Thymus (tissue), 11 donors: ENCODE measurements at regions not wholly inside any gene's neighbourhood (a gene's known extent, or its start where the extent isn't known, plus 50 kb on each side); places are given as distances from the start of the nearest gene placed in this dataset.
"Not testable (repeated sequence)": the region's sequence is repeated elsewhere in the genome, so short reads cannot be mapped to it uniquely, and the experiment has no call there.

Experiments used
- DNase-seq, 9 donors: peaks; one replicate each; pipeline ENCODE4 v3.0.0-alpha.2; 2013; ENCODE audit warnings: low spot score in 9 of 9, low read depth in 6 of 9, missing footprints in 1 of 9
- H3K27ac ChIP-seq, 2 donors: one replicate each; pipeline ENCODE4 v1.5.1; 2013; ENCODE audit warnings: control low read depth in 1 of 2, low read depth in 1 of 2, low read length in 1 of 2, mild to moderate bottlenecking in 1 of 2, moderate library complexity in 1 of 2
- H3K27me3 ChIP-seq, 2 donors: one replicate each; pipeline ENCODE4 v1.5.1; 2013; ENCODE audit warnings: low read length in 1 of 2; ENCODE audit not compliant: control insufficient read depth in 2 of 2, insufficient read depth in 1 of 2
- H3K36me3 ChIP-seq, 2 donors: one replicate each; pipeline ENCODE4 v1.5.1; 2013; ENCODE audit warnings: low read length in 1 of 2, mild to moderate bottlenecking in 1 of 2, moderate library complexity in 1 of 2; ENCODE audit not compliant: control insufficient read depth in 2 of 2, insufficient read depth in 2 of 2
- H3K4me1 ChIP-seq, 2 donors: one replicate each; pipeline ENCODE4 v1.5.1; 2013; ENCODE audit warnings: low read length in 2 of 2; ENCODE audit not compliant: control insufficient read depth in 2 of 2, insufficient read depth in 2 of 2
- H3K4me3 ChIP-seq, 2 donors: one replicate each; pipeline ENCODE4 v1.5.1; 2013; ENCODE audit warnings: low read length in 2 of 2, control low read depth in 1 of 2, mild to moderate bottlenecking in 1 of 2
- H3K9me3 ChIP-seq, 2 donors: one replicate each; pipeline ENCODE4 v1.5.1; 2013; ENCODE audit warnings: low read length in 1 of 2, mild to moderate bottlenecking in 1 of 2; ENCODE audit not compliant: control insufficient read depth in 2 of 2, insufficient read depth in 1 of 2
- WGBS: extraction: QIAGEN DNeasy Blood & Tissue Kit; methylation state at CpG from one replicate; pipeline ENCODE4 v1.1.7; 2013; 5-methylcytosine and 5-hydroxymethylcytosine counted together
- donor health status: healthy.

DNA sequence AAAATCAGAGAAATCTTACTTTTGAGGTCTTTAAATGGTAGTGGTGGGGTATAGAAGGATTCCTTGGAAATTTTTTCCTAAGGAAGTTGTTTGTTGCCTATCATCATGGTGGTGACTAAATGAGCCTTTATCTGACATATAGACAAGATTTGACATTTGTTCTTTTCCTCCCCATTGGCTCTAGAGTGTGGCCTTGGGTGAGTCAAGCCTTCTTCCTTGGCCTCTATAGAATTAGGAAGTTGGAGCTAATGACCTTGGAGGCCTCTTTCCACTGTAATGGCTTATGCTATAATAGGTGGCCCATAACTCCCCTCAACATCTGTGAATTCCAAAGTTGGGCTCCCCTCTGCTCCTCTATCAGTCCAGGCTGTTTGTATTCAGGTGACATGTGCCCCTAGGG lies 79.1 kb upstream of the HNF1B start:
- Histone ChIP-seq H3K4me1 (peaks cover 0 to 6% of the 10 kb centered on the region in 2 donors), H3K36me3 (no peaks in the 10 kb centered on the region), H3K27me3 (no peaks in the 10 kb centered on the region), H3K4me3 (no peak overlapping the region), H3K27ac (no peak overlapping the region), H3K9me3 (no peaks in the 10 kb centered on the region)
- no peak for DNase-seq

DNA sequence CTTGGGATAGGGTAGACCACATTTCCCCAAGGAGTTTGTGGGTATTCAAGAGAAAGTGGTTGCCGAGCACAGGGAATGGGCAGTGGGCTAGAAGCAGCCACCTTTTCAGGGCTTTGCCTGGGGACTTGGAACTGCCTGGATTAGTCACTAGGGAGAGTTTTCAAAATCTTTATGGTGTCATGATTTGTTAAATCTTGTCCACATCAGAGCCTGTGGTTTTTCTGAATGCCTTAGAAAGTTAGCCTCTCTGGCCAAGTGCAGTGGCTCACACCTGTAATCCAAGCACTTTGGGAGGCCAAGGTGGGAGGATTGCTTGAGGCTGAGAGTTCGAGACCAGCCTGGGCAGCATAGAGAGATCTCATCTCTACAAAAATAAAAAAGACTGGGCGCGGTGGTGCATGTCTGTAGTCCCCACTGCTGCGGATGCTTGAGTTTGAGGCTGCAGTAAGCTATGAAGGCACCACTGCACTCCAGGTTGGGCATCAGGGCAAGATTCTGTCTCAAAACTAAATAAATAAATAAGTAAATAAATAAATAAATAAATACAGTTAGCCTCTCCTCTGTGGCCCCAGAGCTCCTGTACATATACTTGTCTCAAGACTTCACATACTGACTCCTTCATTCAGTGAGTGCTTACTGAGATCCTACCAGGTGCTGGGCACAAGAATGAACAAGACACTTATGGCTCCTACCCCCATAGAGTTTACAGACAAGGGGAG lies 76.3 kb upstream of the HNF1B start:
- Histone ChIP-seq H3K27me3 (no peaks in the 10 kb centered on the region), H3K9me3 (no peaks in the 10 kb centered on the region), H3K4me3 (no peak overlapping the region), H3K36me3 (no peaks in the 10 kb centered on the region), H3K4me1 (no peaks in the 10 kb centered on the region), H3K27ac (no peak overlapping the region)
- WGBS: 97% methylated on average over 5 of the region's 5 CpGs
- no peak for DNase-seq

DNA sequence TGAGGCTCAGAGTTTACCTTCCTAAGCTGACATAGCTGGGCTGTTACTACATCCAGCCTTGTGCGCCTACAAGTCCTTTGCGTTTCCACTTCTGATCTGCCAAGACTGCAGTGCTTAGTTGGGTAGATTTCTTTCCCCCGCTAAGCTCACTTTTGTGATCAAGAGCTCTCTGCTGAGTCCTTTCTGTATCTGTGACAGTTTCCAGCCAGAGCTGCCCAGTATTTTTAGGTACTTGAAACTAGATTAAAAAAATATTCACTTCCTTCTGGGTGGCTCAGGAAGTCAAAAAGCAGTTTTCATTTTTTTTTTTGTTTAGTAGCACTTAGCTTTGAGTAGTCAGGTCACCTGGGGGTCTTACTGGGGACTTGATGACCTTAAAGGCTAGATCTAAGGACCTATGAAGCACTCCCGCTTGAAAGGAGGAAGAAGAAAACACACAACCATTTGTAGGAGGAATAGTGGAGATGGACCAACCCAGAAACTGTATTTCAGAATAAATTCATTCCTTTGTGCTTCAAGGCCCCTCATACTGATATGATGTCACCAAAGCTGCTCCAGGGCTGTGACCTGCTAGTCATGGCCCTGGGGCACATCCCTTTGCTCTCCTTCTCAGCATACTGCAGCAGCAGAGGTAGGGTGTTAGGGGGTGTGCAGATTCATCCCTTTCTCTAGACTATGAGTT lies 75.6 kb upstream of the HNF1B start:
- no peak overlapping the region for H3K27ac ChIP-seq
- no peaks in the 10 kb centered on the region for H3K36me3 ChIP-seq
- H3K9me3 ChIP-seq: no peaks in the 10 kb centered on the region
- no peak overlapping the region for H3K4me3 ChIP-seq
- WGBS: 65% methylated on average over 4 of the region's 4 CpGs
- no peak for DNase-seq
- H3K4me1 ChIP-seq: no peaks in the 10 kb centered on the region
- no peaks in the 10 kb centered on the region for H3K27me3 ChIP-seq

DNA sequence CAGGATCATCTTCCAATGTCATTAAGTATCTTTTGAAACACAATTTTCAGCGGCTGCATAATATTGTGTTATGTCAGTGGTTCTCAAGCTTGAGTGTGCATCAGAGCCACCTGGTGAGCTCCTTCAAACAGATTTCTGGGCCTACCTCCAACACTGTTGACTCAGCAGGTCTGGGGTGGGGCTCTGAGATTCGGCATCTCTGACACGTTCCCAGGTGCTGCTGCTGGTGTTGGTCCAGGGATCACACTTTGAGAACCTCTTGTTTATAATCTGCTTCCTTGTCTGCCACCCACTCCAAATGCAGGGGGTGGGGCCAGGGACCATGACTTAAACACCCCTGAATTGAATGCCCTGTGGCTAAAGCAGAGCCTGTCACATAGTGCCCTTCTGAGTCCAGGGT lies 73.8 kb upstream of the HNF1B start:
- Histone ChIP-seq H3K9me3 (no peaks in the 10 kb centered on the region), H3K27ac (no peak overlapping the region), H3K4me1 (no peaks in the 10 kb centered on the region), H3K4me3 (no peak overlapping the region), H3K36me3 (no peaks in the 10 kb centered on the region), H3K27me3 (no peaks in the 10 kb centered on the region)
- no peak for DNase-seq
- WGBS: 59% methylated on average over 3 of the region's 3 CpGs

DNA sequence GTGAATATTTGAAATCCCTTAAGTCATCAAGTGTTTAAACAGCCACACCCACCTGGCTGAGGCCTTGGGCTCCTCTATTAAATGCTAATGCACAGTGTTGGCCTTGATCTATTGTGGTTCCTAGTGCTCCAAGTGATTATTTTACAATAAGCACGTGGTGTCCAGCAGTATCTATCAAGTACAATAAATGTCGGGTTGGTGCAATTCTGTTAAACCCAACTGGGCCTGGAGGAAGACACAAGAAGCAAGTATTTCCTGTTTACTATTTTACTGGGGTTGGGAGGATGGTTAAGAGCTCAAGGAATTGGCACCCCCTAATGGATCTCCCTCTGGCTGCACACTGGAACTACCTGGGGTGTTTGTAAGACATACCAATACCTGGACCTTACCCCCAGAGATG lies 72.1 kb upstream of the HNF1B start:
- H3K36me3 ChIP-seq: no peaks in the 10 kb centered on the region
- H3K27ac ChIP-seq: no peak overlapping the region
- no peak for DNase-seq
- WGBS: 18% methylated on average over 2 of the region's 2 CpGs
- H3K4me1 ChIP-seq: no peaks in the 10 kb centered on the region
- no peak overlapping the region for H3K4me3 ChIP-seq
- no peaks in the 10 kb centered on the region for H3K9me3 ChIP-seq
- H3K27me3 ChIP-seq: no peaks in the 10 kb centered on the region

DNA sequence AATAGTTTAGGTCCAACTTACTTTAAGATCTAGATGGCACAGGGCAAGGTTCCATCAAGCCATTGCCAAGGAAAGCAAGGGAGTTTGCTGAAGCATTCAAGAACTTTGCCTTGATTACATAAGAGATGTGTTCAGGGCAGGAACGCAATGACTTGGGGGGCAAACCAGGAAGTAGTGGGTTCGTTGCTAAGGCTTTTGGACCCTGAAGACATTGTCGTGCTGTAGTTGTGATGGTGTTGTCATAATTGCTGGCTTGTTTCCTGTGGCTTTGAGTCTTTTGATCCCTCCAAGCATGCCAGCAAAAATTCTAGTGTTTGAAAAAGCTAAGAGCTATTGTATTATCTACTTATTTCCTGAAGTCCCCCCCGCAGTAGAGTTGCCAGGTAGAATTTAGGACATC lies 70.7 kb upstream of the HNF1B start:
- Histone ChIP-seq H3K27ac (no peak overlapping the region), H3K4me3 (no peak overlapping the region), H3K36me3 (no peaks in the 10 kb centered on the region), H3K4me1 (no peaks in the 10 kb centered on the region), H3K9me3 (no peaks in the 10 kb centered on the region), H3K27me3 (no peaks in the 10 kb centered on the region)
- DNase-seq: no peak
- WGBS: 28% methylated on average over 4 of the region's 4 CpGs

DNA sequence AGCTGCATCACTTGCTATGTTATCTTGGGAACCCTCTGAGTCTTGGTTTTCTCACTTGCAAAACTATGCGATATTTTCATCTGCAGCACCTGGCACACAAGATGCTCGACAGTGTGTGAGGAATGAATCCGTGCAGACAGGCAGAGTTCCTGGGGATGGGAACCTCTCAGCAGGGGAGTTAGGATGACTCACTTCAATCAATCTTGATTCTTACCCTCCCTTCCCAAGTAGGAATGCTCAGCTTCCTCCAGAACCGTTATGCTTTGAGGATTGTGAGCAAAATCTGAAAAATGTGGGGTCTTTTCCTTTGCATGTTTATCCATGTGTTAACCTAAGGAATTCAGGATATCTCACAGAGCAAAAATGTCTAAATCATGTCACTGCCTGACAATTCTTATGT lies 68.9 kb upstream of the HNF1B start:
- Histone ChIP-seq H3K9me3 (no peaks in the 10 kb centered on the region), H3K4me1 (no peaks in the 10 kb centered on the region), H3K27ac (no peak overlapping the region), H3K4me3 (no peak overlapping the region), H3K36me3 (no peaks in the 10 kb centered on the region), H3K27me3 (no peaks in the 10 kb centered on the region)
- WGBS: 92% methylated on average over 4 of the region's 4 CpGs
- DNase-seq: no peak

DNA sequence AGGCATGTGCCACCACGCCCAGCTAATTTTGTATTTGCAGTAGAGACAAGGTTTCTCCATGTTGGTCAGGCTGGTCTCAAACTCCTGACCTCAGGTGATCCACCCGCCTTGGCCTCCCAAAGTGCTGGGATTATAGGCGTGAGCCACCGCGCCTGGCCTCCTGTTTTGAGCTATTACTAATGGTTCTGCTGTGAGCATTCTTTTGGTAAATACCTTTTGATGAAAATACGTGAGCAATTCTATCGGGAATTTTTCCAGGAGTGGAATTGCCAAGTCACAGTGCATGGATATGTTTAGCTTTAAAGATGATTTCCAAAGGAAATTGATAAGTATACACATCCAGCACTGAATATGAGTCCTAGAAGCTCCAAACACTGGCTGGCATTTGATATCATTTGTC lies 64.0 kb upstream of the HNF1B start:
- not testable (repeated sequence) for H3K27ac ChIP-seq, H3K27me3 ChIP-seq, DNase-seq, H3K9me3 ChIP-seq, H3K4me1 ChIP-seq, H3K36me3 ChIP-seq, H3K4me3 ChIP-seq
- 97% methylated on average over 7 of the region's 7 CpGs for WGBS

DNA sequence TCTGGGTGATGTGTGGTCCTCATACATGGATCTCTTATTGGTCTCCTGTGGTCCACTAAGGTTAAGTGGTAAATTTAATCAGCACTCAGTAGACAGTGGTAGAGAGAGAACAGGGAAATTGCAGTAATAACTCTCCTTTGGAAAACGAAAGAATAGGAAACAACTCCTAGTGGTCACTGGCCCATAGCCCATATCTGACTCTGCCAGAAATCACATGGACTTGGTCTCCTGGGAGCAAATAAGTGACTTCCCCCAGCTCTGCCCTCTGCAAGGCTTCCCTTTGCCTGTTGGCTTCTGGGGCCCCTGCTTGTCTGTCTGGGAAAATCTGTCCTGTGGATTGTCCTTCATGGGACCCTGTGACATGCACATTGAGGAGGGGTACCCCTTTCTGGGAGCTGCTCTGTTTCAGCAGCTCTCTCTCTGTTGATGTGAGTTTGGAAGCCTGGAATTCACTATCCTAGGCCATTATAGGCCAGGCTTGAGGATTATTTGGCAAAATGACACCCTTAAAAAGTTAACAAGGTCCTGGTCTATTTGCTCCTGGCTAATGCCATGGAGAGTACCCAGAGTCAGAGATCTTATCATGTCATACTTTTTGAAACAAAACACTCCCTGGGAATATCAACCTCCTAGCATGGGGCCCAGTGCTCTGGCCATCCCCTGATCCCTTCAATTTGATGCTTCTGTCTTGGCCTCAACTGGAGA lies 58.0 kb upstream of the HNF1B start:
- Histone ChIP-seq H3K4me3 (no peak overlapping the region), H3K9me3 (no peaks in the 10 kb centered on the region), H3K36me3 (no peaks in the 10 kb centered on the region), H3K27ac (no peak overlapping the region), H3K4me1 (no peaks in the 10 kb centered on the region), H3K27me3 (no peaks in the 10 kb centered on the region)
- no peak for DNase-seq
- WGBS: 60% methylated on average over 1 of the region's 1 CpG
